ENCODE measurements at regions not wholly inside any gene's neighbourhood (a gene's known extent, or its start where the extent isn't known, plus 50 kb on each side); places are given as distances from the start of the nearest gene placed in this dataset.
"Not testable (repeated sequence)": the region's sequence is repeated elsewhere in the genome, so short reads cannot be mapped to it uniquely, and the experiment has no call there.

DNA sequence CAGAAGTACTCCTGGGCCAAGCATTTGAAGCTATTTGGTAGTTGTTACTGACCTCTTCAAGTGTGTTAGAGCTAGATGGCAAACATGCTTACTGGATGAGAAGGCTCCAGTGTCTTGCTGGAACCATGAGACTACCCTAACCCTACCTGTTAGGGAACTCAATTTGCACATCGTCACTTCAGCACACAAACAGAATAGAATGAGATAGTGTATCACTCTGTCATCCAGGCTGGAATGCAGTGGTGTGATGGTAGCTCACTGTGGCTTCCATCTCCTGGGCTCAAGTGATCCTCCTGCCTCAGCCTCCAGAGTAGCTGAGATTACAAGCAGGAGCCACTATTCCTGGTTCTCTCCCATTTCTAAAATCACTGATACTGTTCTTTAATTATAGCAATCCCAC is 417.0 kb upstream of the ATXN7L3B start:
- no peak for DNase-seq (ENCODE audit: low spot score)

- DNase-seq (ENCODE audit: low spot score): peak; percentile 12
Observed at GRCh38 chr12:74129702-74130101, 407.9 kb upstream of the ATXN7L3B start.

GRCh38 chr12:74144396-74144795 is 393.2 kb upstream of the ATXN7L3B start:
- no peak for DNase-seq (ENCODE audit: low spot score)

- DNase-seq (ENCODE audit: low spot score): no peak
Observed at GRCh38 chr12:74145328-74145727, 392.3 kb upstream of the ATXN7L3B start.

- no peak for DNase-seq (ENCODE audit: low spot score)
Observed at GRCh38 chr12:74148849-74149248, 388.8 kb upstream of the ATXN7L3B start.

DNA sequence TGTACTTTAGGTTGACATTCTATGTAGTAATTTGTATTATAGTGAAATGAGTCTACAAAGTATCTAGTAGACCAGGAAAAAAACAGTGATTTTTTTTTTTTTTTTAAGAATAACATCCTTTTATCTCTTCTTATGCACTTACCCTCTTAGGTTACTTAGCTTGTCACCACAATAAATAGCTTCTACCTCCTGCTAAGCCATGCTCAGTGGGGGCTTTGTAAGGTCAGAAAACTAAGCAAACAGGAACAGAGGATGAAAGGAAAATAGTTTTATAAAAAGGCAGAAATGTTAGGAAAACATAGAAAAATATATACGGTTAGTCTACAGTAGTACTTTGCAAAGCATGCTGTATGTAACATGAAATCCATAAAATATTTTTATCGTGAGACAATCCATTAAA is 385.3 kb upstream of the ATXN7L3B start:
- no peak for DNase-seq (ENCODE audit: low spot score)

GRCh38 chr12:74166096-74166495 is 371.5 kb upstream of the ATXN7L3B start:
- no peak for DNase-seq (ENCODE audit: low spot score)

GRCh38 chr12:74169607-74170006 is 368.0 kb upstream of the ATXN7L3B start:
- no peak for DNase-seq (ENCODE audit: low spot score)

DNA sequence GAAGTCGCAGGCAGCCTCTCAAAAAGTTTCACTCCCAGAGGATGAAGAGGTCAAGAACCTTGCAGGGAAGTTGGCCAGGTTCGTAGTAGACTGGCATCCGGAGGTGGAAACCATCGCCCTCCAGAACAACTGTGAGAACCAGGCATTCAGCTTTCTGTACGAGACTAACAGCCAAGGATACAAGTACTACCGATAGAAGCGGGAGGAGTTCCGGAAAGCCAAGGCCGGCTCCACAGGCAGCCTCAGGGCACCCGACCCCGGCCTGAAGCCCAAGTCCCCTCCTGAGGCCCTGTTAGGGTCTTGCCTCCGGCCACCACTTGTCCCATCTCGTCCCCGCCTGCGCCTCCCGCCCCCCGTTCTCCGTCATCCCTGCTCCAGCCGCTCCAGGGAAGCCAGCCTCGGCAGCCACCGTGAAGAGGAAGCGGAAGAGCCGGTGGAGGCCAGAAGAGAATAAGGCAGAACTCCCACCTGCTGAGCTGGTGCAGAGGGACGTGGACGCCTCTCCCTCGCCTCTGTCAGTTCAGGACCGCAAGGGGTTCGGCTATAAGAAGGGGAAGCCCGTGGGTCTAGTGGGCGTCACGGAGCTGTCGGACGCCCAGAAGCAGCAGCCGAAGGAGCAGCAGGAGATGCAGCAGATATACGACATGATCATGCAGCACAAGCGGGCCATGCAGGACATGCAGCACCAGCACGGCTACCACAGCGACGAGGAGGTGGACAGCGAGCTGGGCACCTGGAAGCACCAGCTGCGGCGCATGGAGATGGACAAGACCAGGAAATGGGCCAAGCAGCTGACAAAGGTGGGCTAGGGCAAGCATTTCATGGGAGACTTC is 366.8 kb upstream of the ATXN7L3B start:
- DNase-seq (ENCODE audit: low spot score): no peak

DNA sequence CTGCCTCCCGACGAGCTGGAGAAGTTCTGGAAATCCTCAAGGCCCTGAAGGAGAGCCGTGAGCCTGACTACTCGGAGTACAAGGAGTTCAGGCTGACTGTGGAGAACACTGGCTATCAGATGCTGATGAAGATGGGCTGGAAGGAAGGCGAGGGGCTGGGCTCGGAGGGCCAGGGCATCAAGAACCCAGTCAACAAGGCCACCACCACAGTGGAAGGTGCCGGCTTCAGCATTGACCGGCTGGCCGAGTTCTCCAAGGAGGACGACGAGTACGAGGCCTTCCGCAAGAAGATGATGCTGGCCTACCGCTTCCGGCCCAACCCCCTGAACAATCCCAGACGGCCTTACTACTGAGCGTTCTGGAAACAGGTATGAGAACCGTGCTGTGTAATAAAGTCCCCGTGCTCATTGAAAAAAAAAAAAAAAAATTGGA is 366.1 kb upstream of the ATXN7L3B start:
- no peak for DNase-seq (ENCODE audit: low spot score)

GRCh38 chr12:74174961-74175360 is 362.7 kb upstream of the ATXN7L3B start:
- DNase-seq (ENCODE audit: low spot score): not testable (repeated sequence)

GRCh38 chr12:74185360-74185759 is 352.3 kb upstream of the ATXN7L3B start:
- no peak for DNase-seq (ENCODE audit: low spot score)

GRCh38 chr12:74193191-74193590 is 344.4 kb upstream of the ATXN7L3B start:
- no peak for DNase-seq (ENCODE audit: low spot score)

- DNase-seq (ENCODE audit: low spot score): no peak
Observed at GRCh38 chr12:74204236-74204635, 333.4 kb upstream of the ATXN7L3B start.

DNA sequence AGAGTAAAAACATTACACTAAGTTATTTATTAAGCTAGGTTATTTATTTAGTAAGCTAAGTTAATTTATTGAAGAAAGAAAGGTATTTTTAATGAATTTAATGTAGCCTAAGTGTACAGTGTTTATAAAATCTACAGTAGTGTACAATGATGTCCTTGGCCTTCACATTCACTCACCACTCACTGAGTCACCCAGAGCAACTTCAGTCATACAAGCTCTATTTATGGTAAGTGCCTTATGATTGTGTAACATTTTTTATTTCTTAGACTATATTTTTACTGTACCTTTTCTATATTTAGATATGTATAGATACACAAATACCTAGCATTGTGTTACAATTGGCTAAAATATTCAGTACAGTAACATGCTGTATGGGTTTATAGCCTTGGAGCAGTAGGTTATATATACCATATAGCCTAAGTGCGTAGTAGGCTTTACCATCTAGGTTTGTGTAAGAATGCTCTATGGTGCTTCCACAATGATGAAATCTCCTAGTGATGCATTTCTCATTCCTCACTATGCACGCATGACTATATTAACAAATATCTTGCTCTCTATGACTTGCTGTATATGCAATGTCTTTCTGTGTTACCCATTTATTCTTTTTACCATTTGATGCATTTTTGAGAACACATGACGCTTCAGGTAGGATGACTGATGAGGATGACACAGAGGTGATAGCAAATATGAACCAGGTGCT is 309.6 kb upstream of the ATXN7L3B start:
- DNase-seq (ENCODE audit: low spot score): no peak

GRCh38 chr12:74229671-74230070 is 308.0 kb upstream of the ATXN7L3B start:
- no peak for DNase-seq (ENCODE audit: low spot score)

- DNase-seq (ENCODE audit: low spot score): no peak
Observed at GRCh38 chr12:74235342-74235741, 302.3 kb upstream of the ATXN7L3B start.

- no peak for DNase-seq (ENCODE audit: low spot score)
Observed at GRCh38 chr12:74241341-74241740, 296.3 kb upstream of the ATXN7L3B start.

DNA sequence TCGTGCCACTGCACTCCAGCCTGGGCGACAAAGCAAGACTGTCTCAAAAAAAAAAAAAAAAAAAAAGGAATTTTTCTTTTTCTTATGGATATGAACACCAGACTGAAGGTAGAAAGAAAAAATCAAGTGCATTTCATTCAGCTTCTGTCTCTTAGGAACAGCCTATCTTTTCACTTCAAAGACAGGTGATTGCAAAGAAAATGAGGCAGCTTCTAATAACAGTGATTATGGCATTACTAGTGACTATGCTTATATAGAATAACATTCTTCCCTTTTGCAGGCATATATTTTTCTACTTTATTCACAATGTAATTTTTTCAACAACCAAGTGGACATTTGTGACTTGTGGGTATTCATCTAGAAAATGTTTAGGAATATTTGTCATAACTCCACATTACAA is 295.5 kb upstream of the ATXN7L3B start:
- no peak for DNase-seq (ENCODE audit: low spot score)

DNA sequence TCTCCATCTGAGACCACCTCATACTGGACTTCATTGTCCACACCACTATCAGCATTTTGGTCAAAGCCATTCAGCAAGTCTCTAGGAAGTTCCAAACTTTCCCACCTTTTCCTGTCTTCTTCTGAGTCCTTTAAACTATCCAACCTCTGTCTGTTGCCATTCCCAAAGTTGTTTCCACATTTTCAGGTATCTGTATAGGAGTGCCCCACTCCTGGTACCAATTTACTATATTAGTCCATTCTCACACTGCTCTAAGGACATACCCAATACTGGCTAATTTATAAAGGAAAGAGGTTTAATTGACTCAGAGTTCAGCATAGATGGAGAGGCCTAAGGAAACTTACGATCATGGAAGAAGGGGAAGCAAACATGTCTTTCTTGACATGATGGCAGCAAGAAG is 292.2 kb upstream of the ATXN7L3B start:
- no peak for DNase-seq (ENCODE audit: low spot score)

DNA sequence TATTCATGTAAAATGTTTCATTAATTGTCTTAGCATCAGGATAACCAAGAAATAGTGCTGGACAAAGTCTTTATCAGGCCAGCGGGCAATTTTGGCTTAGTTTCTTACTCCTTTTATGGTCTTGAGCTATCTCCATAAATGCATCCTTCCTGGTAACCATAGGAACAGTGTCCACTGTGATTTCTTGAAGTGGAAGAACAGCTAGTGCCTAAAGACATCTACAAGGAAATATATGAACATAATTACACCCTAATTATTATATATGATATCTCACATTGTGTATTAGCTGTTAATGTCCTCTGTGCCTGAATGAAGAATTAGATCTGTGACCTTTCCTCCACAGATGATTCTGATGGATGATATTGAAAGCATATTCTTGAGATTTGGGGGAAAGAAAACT is 286.7 kb upstream of the ATXN7L3B start:
- no peak for DNase-seq (ENCODE audit: low spot score)

DNA sequence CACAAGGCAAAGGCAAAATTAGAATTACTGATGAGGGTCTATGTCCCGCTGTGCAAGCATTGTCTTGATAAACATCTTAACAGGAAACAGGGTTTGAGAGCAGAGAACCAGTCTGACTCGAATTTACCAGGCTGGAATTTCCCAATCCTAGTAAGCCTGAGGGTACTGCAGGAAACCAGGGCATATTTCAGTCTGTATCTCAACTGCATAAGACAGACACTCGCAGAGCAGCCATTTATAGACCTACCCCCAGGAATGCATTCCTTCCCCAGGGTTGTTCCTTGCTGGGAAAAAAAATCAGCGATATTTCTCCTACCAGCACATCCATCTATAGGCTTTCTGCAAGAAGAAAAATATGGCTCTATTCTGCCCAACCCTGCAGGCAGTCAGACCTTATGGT is 283.8 kb upstream of the ATXN7L3B start:
- not testable (repeated sequence) for DNase-seq (ENCODE audit: low spot score)

DNA sequence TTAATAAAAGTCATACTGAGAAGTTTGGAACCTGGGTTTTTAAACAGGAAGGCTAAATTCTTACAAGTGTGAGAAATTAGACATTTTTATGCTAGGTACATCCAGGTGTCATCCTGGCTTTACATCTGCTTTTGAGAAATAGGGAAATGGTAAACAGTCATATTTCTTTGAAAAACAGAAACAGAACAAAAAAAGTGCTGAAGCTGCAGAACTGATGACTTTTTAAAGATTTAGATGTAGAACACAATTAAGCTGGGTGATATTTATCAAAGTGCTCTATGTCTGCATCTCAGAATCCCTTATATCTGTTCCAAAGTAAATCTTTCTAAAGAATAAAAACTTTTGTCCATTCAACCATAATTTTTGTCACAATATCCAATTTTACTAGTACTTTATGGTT is 282.9 kb upstream of the ATXN7L3B start:
- no peak for DNase-seq (ENCODE audit: low spot score)

- DNase-seq (ENCODE audit: low spot score): no peak
Observed at GRCh38 chr12:74259199-74259598, 278.4 kb upstream of the ATXN7L3B start.

Measured in HuH-7 (cell line).